Caco-2 (cell line): ENCODE measurements at regions not wholly inside any gene's neighbourhood (a gene's known extent, or its start where the extent isn't known, plus 50 kb on each side); places are given as distances from the start of the nearest gene placed in this dataset.

Experiments
- BruUV-seq: library from RNA; stranded (reverse); fragments of 400-500 nt; replicated peaks from 2 replicates; lab custom pipeline; 2021; lab: Mats Ljungman, UMichigan
- CTCF ChIA-PET: fragments of 300-600 bp; sonication (Branson Sonifier 250); formaldehyde crosslinking; loops from one replicate; lab custom pipeline; 2022; ENCODE audit warnings: antibody characterized with exemption; lab: Charles Lee
- POLR2A ChIA-PET: fragments of 300-600 bp; sonication (Branson Sonifier 250); formaldehyde crosslinking; loops from one replicate; lab custom pipeline; 2022; ENCODE audit warnings: antibody characterized with exemption; lab: Charles Lee
- DNase-seq, 2 experiments: peaks; one replicate each; pipeline versions ENCODE4 v3.0.0 to v3.0.0-alpha.2; 2020 to 2022
- H3K27me3 ChIP-seq: replicated peaks from 2 replicates; pipeline ENCODE4 v1.6.0; 2011; ENCODE audit warnings: low read length; ENCODE audit not compliant: control insufficient read depth, insufficient read depth
- H3K36me3 ChIP-seq: 2 replicates; pipeline ENCODE4 v1.5.1; 2011; ENCODE audit warnings: low read length; ENCODE audit not compliant: control insufficient read depth, insufficient read depth
- H3K4me1 ChIP-seq: fragments of 250-450 bp; sonication (Bioruptor Pico); 2 replicates; pipeline ENCODE4 v1.5.1; 2020; ENCODE audit warnings: mild to moderate bottlenecking
- H3K4me3 ChIP-seq: 2 replicates; pipeline ENCODE4 v1.5.1; 2011; ENCODE audit warnings: low read depth, mild to moderate bottlenecking, control low read depth, low read length
- H3K9me3 ChIP-seq: fragments of 250-450 bp; sonication (Bioruptor Pico); 2 replicates; pipeline ENCODE4 v1.5.1; 2020; ENCODE audit warnings: mild to moderate bottlenecking, moderate library complexity
- H3K27ac Mint-ChIP-seq: one replicate; pipeline ENCODE4 v1.8.0; 2022; ENCODE audit warnings: mixed read lengths; ENCODE audit not compliant: unreplicated experiment
- H3K27me3 Mint-ChIP-seq: one replicate; pipeline ENCODE4 v1.8.0; 2022; ENCODE audit warnings: mixed read lengths; ENCODE audit not compliant: insufficient read depth, unreplicated experiment
- H3K36me3 Mint-ChIP-seq: one replicate; pipeline ENCODE4 v1.8.0; 2022; ENCODE audit warnings: mild to moderate bottlenecking, mixed read lengths; ENCODE audit not compliant: insufficient read depth, unreplicated experiment
- H3K4me1 Mint-ChIP-seq: one replicate; pipeline ENCODE4 v1.8.0; 2022; ENCODE audit warnings: low read depth, mixed read lengths; ENCODE audit not compliant: unreplicated experiment
- H3K4me3 Mint-ChIP-seq: one replicate; pipeline ENCODE4 v1.8.0; 2022; ENCODE audit warnings: mild to moderate bottlenecking, moderate library complexity, mixed read lengths; ENCODE audit not compliant: unreplicated experiment
- H3K9me3 Mint-ChIP-seq: one replicate; pipeline ENCODE4 v1.8.0; 2022; ENCODE audit warnings: mixed read lengths; ENCODE audit not compliant: unreplicated experiment
- CTCF ChIP-seq, 2 experiments: fragments of 200-600 bp in 1 of 2; IDR thresholded peaks; 1 replicate in 1 of 2; 2 replicates in 1 of 2; pipeline versions ENCODE4 v1.5.1 to v1.8.0; 2011 to 2022; ENCODE audit warnings: antibody characterized with exemption in 1 of 2, control low read depth in 1 of 2, inconsistent platforms in 1 of 2, low read depth in 1 of 2, low read length in 1 of 2, mild to moderate bottlenecking in 1 of 2, moderate library complexity in 1 of 2; ENCODE audit not compliant: insufficient read depth in 1 of 2, severe bottlenecking in 1 of 2, unreplicated experiment in 1 of 2
- intact Hi-C: fragments of 100-400 bp; cut with micrococcal nuclease; formaldehyde crosslinking; loops from one replicate; pipeline ENCODE4 v1.10.0; 2022; ENCODE audit not compliant: unreplicated experiment

- H3K4me1 Mint-ChIP-seq: no peaks in the 10 kb centered on the region
- no peak overlapping the region for H3K4me3 Mint-ChIP-seq
- Histone ChIP-seq H3K9me3 (0 out of 2 replicates have a peak, but pooled peaks cover 8% of the 10 kb centered on the region), H3K27me3 (no peaks in the 10 kb centered on the region), H3K4me1 (no peaks in the 10 kb centered on the region), H3K36me3 (no peaks in the 10 kb centered on the region), H3K4me3 (no peak overlapping the region)
- H3K27ac Mint-ChIP-seq: no peak overlapping the region
- no peaks in the 10 kb centered on the region for H3K27me3 Mint-ChIP-seq
- no peak for TF ChIP-seq CTCF (IDR thresholded peaks at IDR 0.05; ENCODE audit: insufficient read depth in 1 of 2, low read depth in 1 of 2, low read length in 1 of 2, severe bottlenecking in 1 of 2, unreplicated experiment in 1 of 2)
- no peak for DNase-seq
- peaks cover 21% of the 10 kb centered on the region for H3K9me3 Mint-ChIP-seq
- BruUV-seq: no TSS peak
- no peaks in the 10 kb centered on the region for H3K36me3 Mint-ChIP-seq
- POLR2A ChIA-PET: no interaction called here
- intact Hi-C loops: no loop called here
- CTCF ChIA-PET: no interaction called here
Measured at GRCh38 chr7:24082826-24083225, 201.2 kb upstream of the NPY start.

- TF ChIP-seq CTCF (IDR thresholded peaks at IDR 0.05; ENCODE audit: insufficient read depth in 1 of 2, low read depth in 1 of 2, low read length in 1 of 2, severe bottlenecking in 1 of 2, unreplicated experiment in 1 of 2): no peak
- Histone ChIP-seq H3K9me3 (no peaks in the 10 kb centered on the region; the same call in 1 of the 2 replicates), H3K36me3 (no peaks in the 10 kb centered on the region), H3K4me1 (no peaks in the 10 kb centered on the region), H3K4me3 (no peak overlapping the region), H3K27me3 (no peaks in the 10 kb centered on the region)
- no peak for DNase-seq
- no TSS peak for BruUV-seq
- H3K36me3 Mint-ChIP-seq: no peaks in the 10 kb centered on the region
- ChIA-PET POLR2A (no interaction called here), CTCF (no interaction called here)
- H3K4me1 Mint-ChIP-seq: no peaks in the 10 kb centered on the region
- H3K4me3 Mint-ChIP-seq: no peak overlapping the region
- no peak overlapping the region for H3K27ac Mint-ChIP-seq
- no peaks in the 10 kb centered on the region for H3K27me3 Mint-ChIP-seq
- peaks cover 8% of the 10 kb centered on the region for H3K9me3 Mint-ChIP-seq
- intact Hi-C loops: no loop called here
Measured at GRCh38 chr7:24102988-24103387, 181.0 kb upstream of the NPY start.

- Histone ChIP-seq H3K4me1 (peaks cover 12% of the 10 kb centered on the region), H3K9me3 (no peaks in the 10 kb centered on the region), H3K27me3 (no peaks in the 10 kb centered on the region), H3K4me3 (no peak overlapping the region), H3K36me3 (no peaks in the 10 kb centered on the region)
- no peaks in the 10 kb centered on the region for H3K27me3 Mint-ChIP-seq
- intact Hi-C loops: no loop called here
- BruUV-seq: no TSS peak
- ChIA-PET POLR2A (no interaction called here), CTCF (no interaction called here)
- no peak overlapping the region for H3K27ac Mint-ChIP-seq
- peak; percentile 45 to 57 for DNase-seq
- H3K4me1 Mint-ChIP-seq: peaks cover 10% of the 10 kb centered on the region
- H3K36me3 Mint-ChIP-seq: no peaks in the 10 kb centered on the region
- no peak overlapping the region for H3K4me3 Mint-ChIP-seq
- no peaks in the 10 kb centered on the region for H3K9me3 Mint-ChIP-seq
- no peak for TF ChIP-seq CTCF (IDR thresholded peaks at IDR 0.05; ENCODE audit: insufficient read depth in 1 of 2, low read depth in 1 of 2, low read length in 1 of 2, severe bottlenecking in 1 of 2, unreplicated experiment in 1 of 2)
Measured at GRCh38 chr7:24108906-24109376, 175.0 kb upstream of the NPY start.
